Caki2 (cell line): ENCODE measurements at regions not wholly inside any gene's neighbourhood (a gene's known extent, or its start where the extent isn't known, plus 50 kb on each side); places are given as distances from the start of the nearest gene placed in this dataset.
"Not testable (repeated sequence)": the region's sequence is repeated elsewhere in the genome, so short reads cannot be mapped to it uniquely, and the experiment has no call there.

Source experiments
- DNase-seq: peaks from one replicate; pipeline ENCODE4 v3.0.0-alpha.2; 2015; ENCODE audit warnings: low read depth
- in situ Hi-C: cut with HindIII; loops from 2 replicates; pipeline ENCODE4 v1.10.0; 2016; ENCODE audit warnings: low sequenced_read_pairs, low pct_unique_long_range_greater_than_20kb, mixed read lengths

DNA sequence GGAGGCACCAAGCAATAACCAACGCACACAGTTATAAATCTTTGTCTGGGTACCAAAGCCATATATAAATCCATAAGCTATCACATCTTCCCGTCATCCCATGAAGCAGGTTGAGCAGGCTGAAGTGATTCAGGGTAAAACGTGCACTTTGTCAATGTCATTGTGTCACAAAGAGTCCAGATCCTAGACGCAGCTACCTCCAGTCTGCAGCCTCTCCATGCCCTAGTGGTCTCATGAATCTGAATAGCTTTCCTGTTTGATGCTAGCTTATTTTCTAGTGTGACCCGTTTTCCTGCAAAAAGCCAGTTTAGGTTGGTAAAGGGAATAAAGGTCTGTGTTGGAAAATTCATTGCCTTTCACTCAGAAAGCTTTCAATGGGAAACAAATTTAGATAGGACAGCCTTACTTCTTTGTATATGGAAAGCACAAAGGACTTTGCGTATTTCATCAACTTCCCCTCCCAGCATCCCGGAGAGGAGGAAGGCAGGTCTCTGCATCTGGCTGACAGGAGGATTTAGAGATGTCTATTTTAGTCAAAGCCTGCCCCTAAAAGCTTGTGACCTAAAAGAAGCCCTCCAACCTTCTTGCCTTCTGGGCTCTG, 222.3 kb upstream of the ARL4C start:
- in situ Hi-C loops, result no loop called here
- no peak for DNase-seq

DNA sequence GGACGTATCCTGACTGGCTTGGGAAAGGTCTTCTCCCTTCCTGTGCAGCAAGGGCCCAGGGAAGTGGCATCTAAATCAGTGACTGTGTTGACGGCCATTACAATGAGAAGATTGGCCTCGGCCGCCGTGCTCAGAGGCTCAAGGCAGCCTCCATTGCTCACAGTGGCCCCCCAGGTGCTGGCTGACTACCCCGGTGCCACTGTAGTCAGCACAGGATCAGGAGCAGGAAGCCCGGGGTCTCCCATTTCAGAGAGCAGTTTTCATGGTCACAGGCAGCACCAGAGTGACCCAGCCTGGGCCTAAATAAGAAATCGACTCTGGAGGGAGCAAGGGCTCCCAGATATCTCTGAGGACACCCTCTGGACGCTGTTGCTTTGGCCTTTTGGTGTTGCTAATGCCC, 219.4 kb upstream of the ARL4C start:
- no peak for DNase-seq
- in situ Hi-C loops, result no loop called here

DNA sequence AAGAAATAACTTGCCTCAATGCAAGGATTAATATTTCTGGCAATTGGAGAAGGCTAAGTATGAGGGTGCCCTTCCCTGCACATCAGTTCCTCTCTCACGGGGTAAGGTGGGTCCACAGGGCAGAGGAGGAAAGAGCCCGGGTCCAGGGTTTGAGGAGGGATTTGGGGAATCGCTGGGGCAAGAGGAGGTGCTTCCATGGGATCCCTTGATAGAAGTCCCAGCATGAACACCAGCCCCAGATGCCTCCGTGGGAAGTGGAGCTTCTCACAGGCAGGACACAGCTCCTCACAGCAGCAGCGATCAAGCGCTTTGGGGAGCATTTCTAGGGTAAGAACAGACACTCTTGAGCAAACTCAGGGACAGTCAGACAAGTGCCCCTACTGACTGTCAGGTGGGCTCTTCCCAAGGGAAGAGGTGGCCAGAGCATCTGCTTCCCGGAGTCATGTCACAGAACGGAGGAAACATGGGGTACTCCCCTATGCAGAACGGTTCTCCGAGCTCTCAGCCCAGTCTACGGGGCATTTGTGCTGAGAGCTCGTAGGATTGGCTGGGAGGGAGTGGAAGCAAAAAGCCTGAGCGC, 218.9 kb upstream of the ARL4C start:
- in situ Hi-C loops, result no loop called here
- no peak for DNase-seq

DNA sequence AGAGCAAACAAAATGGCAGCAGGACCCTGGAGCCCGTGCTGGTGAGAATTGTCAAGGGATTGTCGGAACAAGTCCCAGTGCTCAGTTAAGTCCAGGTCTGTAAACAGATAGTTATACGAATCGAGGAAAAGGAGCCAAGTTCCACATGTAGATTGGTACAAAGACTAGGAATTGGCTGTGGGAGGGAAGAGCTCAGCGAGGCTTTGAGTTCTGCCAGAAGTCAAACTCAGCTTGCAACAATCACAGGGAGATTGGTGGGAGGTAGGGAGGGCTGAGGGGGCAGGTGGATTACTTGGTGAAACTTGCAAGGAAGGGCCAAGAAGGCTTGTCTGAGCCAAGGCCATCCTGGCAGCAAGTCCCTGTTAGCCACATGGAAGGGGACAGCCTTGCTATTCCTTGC, 217.8 kb upstream of the ARL4C start:
- DNase-seq, result no peak
- in situ Hi-C loops, result no loop called here

DNA sequence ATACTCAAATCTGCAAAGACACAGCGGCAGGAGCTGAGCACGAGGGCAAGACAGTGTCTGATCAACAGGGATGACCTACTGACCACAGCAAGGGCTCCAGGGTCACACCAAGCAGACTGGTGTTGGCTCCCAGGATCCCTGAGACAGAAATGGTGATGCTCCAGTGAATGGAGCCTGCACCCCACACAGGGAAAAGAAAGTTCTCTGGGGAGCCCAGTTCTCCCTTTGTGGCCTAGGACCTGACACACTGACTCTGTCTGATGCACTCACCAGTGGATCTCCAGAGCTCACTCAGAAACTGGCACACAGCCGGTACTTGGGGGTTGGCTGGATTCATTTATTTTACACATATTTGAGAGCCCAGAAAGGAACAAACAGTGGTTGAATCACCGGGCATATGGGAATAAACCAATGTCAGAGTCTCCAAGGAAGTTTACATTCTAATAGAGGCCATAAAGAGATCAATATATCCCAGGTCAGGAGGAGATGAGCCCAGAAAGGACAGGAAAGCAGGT, 215.6 kb upstream of the ARL4C start:
- in situ Hi-C loops, result no loop called here

DNA sequence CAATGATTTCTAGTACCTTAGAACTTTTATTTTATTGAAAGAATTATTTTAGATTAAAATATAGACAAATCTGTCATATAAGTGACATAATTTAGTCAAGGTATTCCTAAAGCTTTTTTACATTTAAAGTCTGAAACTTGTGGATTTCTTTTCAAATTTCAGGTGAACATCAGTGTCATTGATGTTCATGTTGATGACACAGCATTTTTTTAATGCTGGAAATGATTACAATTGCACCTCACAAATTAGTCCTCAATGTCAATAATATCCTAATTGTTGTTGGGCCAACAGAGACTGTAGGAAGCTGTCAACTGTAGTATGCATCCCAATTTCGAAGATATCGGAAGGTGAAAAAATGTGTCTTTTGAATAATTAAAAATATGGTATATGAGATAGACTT, 214.4 kb upstream of the ARL4C start:
- no peak for DNase-seq
- in situ Hi-C loops, result no loop called here

More for the DNA sequence above, 215.6 kb upstream of the ARL4C start:
- DNase-seq, result no peak

DNA sequence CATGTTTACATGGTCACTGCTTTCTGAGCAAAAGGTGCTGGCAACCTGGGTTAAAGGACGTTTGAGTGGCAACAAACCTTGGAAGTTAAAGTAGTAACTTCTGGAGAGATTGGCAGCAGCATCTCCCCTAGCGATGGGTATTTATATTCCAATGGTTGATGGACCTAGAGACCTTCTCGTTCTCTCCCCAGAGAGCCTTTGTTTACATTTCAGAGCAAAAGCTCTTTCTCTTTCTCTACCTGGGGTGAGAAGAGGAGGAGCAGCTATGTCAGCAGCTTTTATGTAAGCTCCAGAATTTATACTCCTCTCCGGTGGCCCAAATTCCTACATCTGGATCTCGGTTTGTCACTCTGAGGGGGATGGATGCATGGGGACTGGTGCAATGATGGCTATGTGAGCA, 213.7 kb upstream of the ARL4C start:
- no peak for DNase-seq
- in situ Hi-C loops, result no loop called here

DNA sequence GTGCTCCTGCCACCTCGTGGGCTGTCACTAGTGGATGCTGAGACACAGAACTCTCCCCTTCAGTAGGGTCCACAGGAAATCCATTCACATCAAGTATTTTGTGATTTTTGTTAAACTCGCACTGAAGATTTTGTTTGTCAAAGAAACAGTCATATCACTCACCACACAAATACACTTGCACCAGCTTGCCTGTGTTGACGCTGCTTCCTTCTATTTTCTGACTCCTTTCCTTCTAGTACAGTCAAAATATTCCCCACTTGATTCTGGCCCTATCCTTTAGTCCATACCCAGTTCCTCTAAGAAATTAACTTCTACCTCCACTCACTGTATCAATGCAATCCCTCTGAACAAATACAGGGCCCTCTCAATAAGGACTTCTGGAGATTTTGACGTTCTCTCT, 213.2 kb upstream of the ARL4C start:
- DNase-seq, result no peak
- in situ Hi-C loops, result no loop called here

DNA sequence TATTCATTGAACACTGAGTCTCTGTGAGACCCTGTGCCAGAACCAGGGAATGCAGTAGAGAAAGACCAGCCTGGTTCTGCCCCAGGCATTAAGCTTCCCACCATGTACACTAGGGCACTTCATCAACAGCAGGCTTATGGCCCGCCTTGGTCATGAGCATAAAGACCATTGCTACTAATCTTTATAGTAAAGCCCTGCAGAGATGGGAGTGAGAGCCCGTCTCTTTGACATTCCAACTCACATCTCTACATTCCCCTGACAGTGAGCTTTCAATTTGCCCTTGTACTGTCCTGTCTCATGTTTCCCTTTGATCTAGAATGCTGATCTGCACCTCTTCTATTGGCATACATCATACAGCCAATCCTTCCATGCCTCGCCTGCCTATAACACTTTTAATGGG, 211.8 kb upstream of the ARL4C start:
- in situ Hi-C loops, result no loop called here
- DNase-seq, result no peak

DNA sequence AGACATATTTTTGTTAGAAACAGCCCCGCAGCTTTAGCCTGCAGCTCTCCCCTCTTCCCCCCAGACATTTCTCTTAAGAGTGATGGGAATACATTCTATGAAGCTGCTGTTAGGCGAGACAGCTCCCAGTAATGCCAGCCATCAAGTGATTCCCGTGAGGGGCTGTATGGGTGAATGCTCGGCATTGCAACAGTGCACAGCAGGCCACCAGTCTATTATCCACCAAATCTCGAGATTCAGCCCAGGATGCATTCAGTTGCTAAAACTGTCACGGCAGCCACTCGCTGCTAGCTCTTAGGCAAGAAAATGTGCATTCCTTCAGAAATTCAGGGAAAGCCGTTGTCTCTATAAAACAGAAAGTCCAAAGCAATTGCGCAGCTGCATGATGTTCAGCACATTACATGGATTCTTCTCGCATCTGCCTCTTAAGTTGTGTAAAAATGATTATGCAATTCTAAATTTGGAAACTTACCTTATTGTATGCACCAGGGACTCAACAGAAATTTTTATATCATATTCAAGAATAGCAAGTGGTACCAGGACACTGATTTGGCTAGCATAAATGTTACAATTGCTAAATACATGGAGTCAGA, 211.3 kb upstream of the ARL4C start:
- no peak for DNase-seq
- in situ Hi-C loops, result no loop called here

DNA sequence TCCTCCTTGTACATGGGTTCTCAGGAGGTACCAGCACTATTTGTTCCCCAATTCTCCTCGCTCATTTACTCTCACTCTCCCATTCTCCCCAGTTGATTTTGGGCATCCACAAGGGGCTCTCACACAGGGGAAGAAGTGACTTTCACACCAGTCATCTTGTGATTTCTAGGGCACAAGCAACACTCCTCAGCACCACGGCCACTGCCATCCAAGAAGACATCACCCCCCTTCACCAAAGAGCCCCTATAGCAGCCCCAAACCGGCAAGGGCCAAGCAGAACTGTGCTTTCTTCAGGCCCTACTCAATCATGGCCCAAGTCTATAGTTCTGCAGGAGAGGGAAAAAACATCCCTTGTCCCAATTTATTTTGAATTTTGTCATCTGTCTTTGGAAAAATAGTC, 209.2 kb upstream of the ARL4C start:
- DNase-seq, result no peak
- in situ Hi-C loops, result no loop called here

DNA sequence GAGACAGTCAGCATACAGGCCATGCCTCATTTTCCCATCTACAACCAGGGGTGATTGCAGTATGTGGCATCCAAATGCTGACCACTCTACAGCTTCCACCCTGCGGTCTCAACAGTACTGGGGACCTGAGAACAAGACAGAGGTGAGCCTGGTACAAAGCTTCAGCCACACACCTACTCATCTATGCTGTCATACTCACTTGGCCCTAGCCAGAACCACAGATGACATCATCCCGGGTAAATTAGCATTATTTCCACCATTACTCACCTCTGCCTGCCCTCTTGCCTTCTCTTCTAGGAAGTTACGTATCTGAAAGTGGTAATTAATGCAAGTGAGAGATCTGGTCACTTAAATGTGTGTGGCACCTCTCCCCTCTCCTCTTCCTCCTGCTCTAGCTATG, 208.2 kb upstream of the ARL4C start:
- peak; percentile 33 for DNase-seq
- in situ Hi-C loops, result no loop called here

DNA sequence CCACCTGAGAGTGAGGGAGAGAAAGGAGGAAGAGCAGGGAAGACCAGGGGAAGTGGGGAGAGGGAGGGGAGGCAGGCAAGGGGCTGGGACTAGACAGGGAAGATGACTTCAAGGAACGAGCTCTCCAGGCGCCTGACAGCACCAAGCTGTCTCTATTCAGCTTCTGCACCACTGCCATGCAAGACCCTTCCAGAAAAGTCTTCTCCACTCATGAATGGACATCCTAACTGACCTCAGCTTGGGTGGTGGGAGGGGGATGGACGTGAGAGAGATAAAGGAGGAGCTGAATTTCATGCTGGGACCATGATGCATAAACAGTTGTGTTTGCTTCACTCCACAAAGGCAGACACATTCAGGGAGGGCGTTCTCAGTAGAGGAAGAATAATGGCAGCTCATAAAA, 206.4 kb upstream of the ARL4C start:
- in situ Hi-C loops, result no loop called here
- no peak for DNase-seq

DNA sequence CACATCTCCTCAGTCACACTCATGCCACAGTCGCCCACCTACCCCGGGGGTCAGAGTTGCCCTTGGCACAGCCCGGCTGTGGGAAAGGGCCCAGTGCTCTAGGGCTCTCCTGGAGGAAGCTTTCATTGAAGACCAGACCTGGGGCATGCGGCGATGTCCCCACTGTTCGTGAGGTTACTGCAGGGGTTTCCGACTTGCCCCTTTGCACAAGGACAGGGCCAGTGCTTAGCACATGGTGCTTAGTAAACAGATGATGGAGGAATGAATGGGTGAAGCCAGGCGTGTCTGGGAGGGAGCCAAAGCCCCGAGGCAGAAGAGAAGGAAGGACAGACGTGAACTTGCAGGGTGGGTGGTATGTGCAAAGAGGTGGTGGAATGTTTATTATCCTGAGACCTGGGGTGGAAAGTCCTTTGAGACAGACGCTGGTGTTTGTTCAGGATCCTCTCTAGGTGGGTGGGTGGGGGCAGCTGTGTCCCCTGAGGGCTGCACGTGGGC, 205.9 kb upstream of the ARL4C start:
- no peak for DNase-seq
- in situ Hi-C loops, result no loop called here

DNA sequence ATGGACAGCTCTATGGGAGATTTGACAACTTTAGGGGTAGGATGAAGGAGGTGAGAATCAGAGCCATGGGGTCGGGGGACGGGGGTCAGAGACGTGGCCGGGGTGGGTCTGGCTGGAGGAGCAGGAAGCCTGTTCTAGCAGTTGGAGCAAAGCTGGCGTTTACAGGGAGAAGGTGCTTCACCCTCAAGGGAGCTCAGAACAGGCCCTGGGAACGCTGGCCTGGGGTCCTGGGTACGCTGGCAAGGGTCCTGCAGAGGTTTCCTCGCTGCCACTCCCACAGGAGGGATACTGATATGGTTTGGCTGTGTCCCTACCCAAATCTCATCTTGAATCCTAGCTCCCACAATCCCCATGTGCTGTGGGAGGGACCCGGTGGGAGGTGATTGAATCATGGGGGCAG, 205.0 kb upstream of the ARL4C start:
- no peak for DNase-seq
- in situ Hi-C loops, result no loop called here

DNA sequence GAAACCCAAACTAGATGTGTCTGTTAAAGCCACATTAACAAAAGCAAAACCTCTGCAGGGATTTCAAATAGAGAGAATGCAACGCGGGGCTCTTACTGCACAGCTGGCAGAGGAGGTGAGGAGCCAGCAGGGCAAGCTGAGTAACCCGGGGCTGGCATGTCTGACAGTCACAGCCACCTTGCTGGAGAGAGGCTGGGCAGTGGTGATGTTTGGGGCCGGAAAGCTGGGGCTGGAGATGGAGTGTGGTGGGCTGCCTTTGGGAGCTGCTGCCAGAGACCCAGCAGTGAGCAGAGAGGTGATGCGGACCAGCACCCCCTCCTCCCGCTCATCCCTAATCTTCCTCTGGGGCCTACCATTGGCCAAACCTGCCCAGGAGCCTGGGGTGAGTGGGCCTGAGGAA, 204.5 kb upstream of the ARL4C start:
- in situ Hi-C loops, result no loop called here
- no peak for DNase-seq

DNA sequence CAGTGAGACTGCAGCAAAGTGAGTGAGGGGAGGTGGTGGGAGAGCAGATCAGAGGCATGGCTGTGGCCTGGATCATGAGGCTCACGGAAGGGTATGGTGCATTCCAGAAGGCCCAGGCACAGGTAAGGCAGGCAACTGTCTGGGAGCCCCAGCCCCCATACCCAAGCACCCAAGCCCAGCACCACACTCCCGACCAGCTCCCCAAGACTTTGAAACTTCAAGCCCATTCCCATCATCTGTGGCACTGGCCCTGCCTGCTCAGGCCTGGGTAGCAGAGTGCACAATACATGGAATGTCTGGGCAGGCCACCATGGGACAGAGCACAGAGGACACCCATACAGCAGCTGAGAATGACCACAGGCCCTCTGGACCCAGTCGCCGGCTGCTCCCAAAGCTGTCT, 202.6 kb upstream of the ARL4C start:
- no peak for DNase-seq
- in situ Hi-C loops, result no loop called here

DNA sequence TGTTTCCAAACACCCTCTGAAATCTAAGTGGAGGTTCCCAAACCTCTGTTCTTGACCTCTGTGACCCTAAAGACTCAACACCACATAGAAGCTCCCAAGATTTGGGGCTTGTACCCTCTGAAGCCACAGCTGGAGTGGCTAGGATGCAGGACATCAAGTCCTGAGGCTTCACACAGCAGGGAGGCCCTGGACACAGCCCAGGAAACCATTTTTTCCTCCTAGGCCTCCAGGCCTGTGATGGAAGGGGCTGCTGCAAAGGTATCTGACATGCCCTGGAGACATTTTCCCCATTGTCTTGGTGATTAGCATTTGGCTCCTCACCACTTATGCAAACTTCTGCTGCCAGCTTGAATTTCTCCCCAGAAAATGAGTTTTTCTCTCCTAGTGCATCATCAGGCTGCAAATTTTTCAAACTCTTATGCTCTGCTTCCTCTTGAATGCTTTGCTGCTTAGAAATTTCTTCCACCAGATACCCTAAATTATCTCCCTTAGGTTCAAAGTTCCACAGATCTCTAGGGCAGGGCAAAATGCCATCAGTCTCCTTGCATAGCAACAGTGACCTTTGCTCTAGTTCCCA, 200.5 kb upstream of the ARL4C start:
- in situ Hi-C loops, DNase-seq: not testable (repeated sequence)

DNA sequence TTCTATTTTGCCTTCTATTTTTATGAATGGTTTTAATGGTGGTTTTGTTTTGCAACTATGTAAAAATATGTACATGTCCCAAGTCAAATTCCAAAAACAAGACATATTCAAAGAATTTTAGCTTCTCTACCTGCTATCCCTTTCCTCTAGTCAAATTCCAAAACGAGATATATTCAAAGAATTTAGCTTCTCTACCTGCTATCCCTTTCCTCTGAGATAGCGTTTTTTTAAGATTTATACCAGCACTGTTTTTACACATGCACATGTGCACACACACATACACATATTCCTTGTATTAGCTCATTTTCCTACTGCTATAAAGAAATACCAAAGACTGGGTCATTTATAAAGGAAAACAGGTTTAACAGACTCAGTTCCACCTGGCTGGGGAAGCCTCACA, 199.1 kb upstream of the ARL4C start:
- in situ Hi-C loops, result no loop called here
- no peak for DNase-seq
